Immature natural killer cell (primary cell): ENCODE measurements at regions not wholly inside any gene's neighbourhood (a gene's known extent, or its start where the extent isn't known, plus 50 kb on each side); places are given as distances from the start of the nearest gene placed in this dataset.
A peak's percentile ranks its signal among the peaks of the same experiment; 100 is the strongest.

Experiments used
- DNase-seq, 3 donors: peaks; one replicate each; pipeline ENCODE4 v3.0.0; 2022; ENCODE audit warnings: mixed read lengths in 1 of 3
- H3K27ac Mint-ChIP-seq, 6 donors: one replicate each; pipeline ENCODE4 v1.8.0; 2020; ENCODE audit warnings: mixed read lengths in 6 of 6, mild to moderate bottlenecking in 5 of 6, inconsistent platforms in 4 of 6, moderate library complexity in 3 of 6
- H3K27me3 Mint-ChIP-seq, 3 donors: one replicate each; pipeline ENCODE4 v1.8.0; 2020 to 2021; ENCODE audit warnings: low read depth in 3 of 3, mild to moderate bottlenecking in 3 of 3, mixed read lengths in 3 of 3, moderate library complexity in 3 of 3, inconsistent platforms in 1 of 3
- H3K36me3 Mint-ChIP-seq, 3 donors: one replicate each; pipeline ENCODE4 v1.8.0; 2020; ENCODE audit warnings: mixed read lengths in 3 of 3, inconsistent platforms in 2 of 3, mild to moderate bottlenecking in 2 of 3
- H3K4me1 Mint-ChIP-seq, 2 donors: one replicate each; pipeline ENCODE4 v1.8.0; 2020; ENCODE audit warnings: inconsistent platforms in 2 of 2, mild to moderate bottlenecking in 2 of 2, mixed read lengths in 2 of 2, moderate library complexity in 1 of 2
- H3K4me3 Mint-ChIP-seq, 5 donors: one replicate each; pipeline ENCODE4 v1.8.0; 2020; ENCODE audit warnings: mild to moderate bottlenecking in 5 of 5, mixed read lengths in 5 of 5, inconsistent platforms in 3 of 5, moderate library complexity in 3 of 5
- H3K9me3 Mint-ChIP-seq, 6 donors: one replicate each; pipeline ENCODE4 v1.8.0; 2020; ENCODE audit warnings: mild to moderate bottlenecking in 6 of 6, mixed read lengths in 6 of 6, inconsistent platforms in 4 of 6, moderate library complexity in 3 of 6

DNA sequence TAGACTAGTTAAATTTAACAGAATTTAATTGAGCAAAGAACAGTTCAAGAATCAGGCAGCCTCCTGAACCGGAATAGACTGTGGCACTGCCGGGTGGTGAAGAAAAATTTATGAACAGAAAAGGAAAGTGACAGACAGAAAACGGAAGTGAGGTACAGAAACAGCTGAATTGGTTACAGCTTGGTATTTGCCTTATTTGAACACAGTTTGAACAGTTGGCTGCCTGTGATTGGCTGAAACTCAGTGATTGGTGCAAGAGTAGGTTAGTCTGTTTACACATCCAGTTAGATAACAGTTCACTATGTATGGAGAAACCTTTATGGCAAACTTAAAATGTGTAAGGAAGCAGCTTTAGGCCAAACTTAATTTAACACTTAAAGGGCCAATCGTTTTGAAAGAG, 116.0 kb upstream of the CITED2 start:
- H3K9me3 Mint-ChIP-seq, result no peaks in the 10 kb centered on the region
- peaks cover 7 to 15% of the 10 kb centered on the region in 2 donors for H3K4me1 Mint-ChIP-seq
- DNase-seq, result peak; percentile 43 to 54 (median 43)
- peaks cover 0 to 7% (median 4%) of the 10 kb centered on the region in 3 donors for H3K27me3 Mint-ChIP-seq
- no peaks in the 10 kb centered on the region for H3K36me3 Mint-ChIP-seq
- H3K4me3 Mint-ChIP-seq, result peak overlapping the region in 2 of 5 donors; percentile 10 to 14
- H3K27ac Mint-ChIP-seq, result peak overlapping the region in 5 of 6 donors; percentile 12 to 71 (median 21)

DNA sequence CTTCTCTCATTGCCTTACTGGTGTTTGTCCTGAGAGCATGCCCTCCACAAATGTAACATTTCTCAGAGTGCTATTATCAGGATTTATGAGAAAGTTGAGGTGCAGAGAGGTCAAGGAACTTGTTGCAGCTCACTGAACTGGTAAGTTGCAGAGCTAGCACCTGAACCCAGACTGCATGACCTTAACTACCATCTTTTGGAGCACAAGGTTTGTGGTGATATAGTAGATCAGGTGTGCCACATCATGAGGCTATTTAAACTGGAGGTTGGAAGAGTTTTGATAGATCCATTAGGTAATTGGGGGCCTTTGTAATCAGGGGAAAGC, 112.0 kb upstream of the CITED2 start:
- DNase-seq, result no peak
- H3K27me3 Mint-ChIP-seq, result peaks cover 0 to 7% (median 6%) of the 10 kb centered on the region in 3 donors
- H3K4me3 Mint-ChIP-seq, result no peak overlapping the region
- peaks cover 7 to 15% of the 10 kb centered on the region in 2 donors for H3K4me1 Mint-ChIP-seq
- H3K27ac Mint-ChIP-seq, result no peak overlapping the region
- no peaks in the 10 kb centered on the region for H3K9me3 Mint-ChIP-seq
- no peaks in the 10 kb centered on the region for H3K36me3 Mint-ChIP-seq

GRCh38 chr6:139485742-139486475, 111.5 kb upstream of the CITED2 start:
- Mint-ChIP-seq H3K9me3 (no peaks in the 10 kb centered on the region), H3K27ac (no peak overlapping the region), H3K36me3 (no peaks in the 10 kb centered on the region), H3K4me3 (no peak overlapping the region), H3K4me1 (peaks cover 6 to 13% of the 10 kb centered on the region in 2 donors), H3K27me3 (peaks cover 0 to 7% (median 6%) of the 10 kb centered on the region in 3 donors)
- DNase-seq, result no peak

DNA sequence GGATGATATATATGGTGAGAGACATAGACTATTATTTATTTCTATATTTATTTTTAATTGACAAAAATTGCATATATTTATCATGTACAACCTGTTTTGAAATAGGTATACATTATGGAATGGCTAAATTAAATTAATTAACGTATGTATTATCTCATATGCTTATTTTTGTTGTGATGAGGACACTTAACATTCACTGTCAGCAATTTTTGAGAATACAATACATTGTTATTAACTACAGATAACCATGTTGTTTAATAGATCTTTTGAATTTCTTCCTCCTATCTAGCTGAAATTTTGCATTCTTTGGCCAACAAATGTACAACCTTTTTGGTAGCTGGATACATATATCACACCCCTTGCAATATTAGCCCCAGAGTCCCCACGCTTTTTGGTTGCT, 110.7 kb upstream of the CITED2 start:
- no peak overlapping the region for H3K27ac Mint-ChIP-seq
- peaks cover 0 to 6% (median 3%) of the 10 kb centered on the region in 3 donors for H3K27me3 Mint-ChIP-seq
- no peak overlapping the region for H3K4me3 Mint-ChIP-seq
- H3K36me3 Mint-ChIP-seq, result peaks cover 0 to 4% (median 0%) of the 10 kb centered on the region in 3 donors
- peaks cover under 1 to 6% of the 10 kb centered on the region in 2 donors for H3K4me1 Mint-ChIP-seq
- DNase-seq, result no peak
- no peaks in the 10 kb centered on the region for H3K9me3 Mint-ChIP-seq

GRCh38 chr6:139483079-139483478, 108.6 kb upstream of the CITED2 start:
- Mint-ChIP-seq H3K36me3 (peaks cover 0 to 5% (median 0%) of the 10 kb centered on the region in 3 donors), H3K4me1 (no peaks in the 10 kb centered on the region), H3K27me3 (peaks cover 0 to 3% (median 2%) of the 10 kb centered on the region in 3 donors), H3K9me3 (no peaks in the 10 kb centered on the region), H3K27ac (peak overlapping the region in 1 of 6 donors; percentile 60), H3K4me3 (no peak overlapping the region)
- no peak for DNase-seq

GRCh38 chr6:139482287-139482686, 107.8 kb upstream of the CITED2 start:
- H3K4me3 Mint-ChIP-seq, result no peak overlapping the region
- no peak for DNase-seq
- H3K4me1 Mint-ChIP-seq, result no peaks in the 10 kb centered on the region
- peaks cover 0 to 3% (median 2%) of the 10 kb centered on the region in 3 donors for H3K27me3 Mint-ChIP-seq
- H3K27ac Mint-ChIP-seq, result no peak overlapping the region
- no peaks in the 10 kb centered on the region for H3K9me3 Mint-ChIP-seq
- H3K36me3 Mint-ChIP-seq, result peaks cover 0 to 5% (median 0%) of the 10 kb centered on the region in 3 donors

- Mint-ChIP-seq H3K27ac (no peak overlapping the region), H3K4me3 (no peak overlapping the region), H3K4me1 (no peaks in the 10 kb centered on the region), H3K36me3 (peaks cover 0 to 5% (median 0%) of the 10 kb centered on the region in 3 donors), H3K27me3 (peaks cover 0 to 3% (median 2%) of the 10 kb centered on the region in 3 donors), H3K9me3 (no peaks in the 10 kb centered on the region)
- no peak for DNase-seq
Observed at GRCh38 chr6:139480356-139481165, 106.1 kb upstream of the CITED2 start.

DNA sequence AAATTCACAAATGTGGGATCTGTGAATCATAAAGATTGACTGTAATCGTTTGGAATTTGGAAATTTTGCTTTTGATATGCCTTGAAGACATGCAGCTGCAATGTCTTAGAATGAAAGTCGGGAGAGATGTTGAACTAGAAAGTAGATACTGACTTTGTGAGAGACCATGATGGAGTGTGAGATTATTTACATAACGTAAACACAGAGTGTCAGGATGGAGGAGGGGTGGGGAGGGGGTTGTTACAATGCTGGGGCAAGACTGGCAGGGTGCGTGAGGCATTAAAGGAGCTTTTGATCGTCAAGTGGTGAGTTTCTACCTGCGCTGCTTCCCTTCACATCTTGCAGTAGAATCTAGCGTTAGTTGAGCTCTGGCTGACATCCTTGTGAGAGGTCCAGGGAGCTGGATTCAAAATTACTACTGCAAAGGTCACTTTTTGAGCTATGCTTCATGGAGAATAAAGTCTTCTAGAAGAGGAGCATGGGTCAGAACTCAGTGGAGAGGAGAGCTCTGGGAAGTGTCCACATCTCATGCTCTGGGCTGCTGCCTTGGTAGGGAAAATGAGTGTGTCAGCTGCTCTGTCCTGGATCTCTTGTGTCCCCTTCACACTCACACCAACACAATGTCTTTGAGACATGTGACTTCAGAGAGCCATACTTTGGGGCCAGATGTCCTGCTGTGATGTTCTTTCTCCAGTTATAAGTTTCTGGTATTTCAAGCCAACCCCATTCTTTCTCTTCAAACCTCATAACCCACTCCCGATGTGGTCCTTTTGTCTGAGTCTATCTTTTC, 105.2 kb upstream of the CITED2 start:
- peaks cover 0 to 3% (median 2%) of the 10 kb centered on the region in 3 donors for H3K27me3 Mint-ChIP-seq
- H3K36me3 Mint-ChIP-seq, result peaks cover 0 to 5% (median 0%) of the 10 kb centered on the region in 3 donors
- no peak overlapping the region for H3K27ac Mint-ChIP-seq
- no peak overlapping the region for H3K4me3 Mint-ChIP-seq
- DNase-seq, result no peak
- no peaks in the 10 kb centered on the region for H3K9me3 Mint-ChIP-seq
- H3K4me1 Mint-ChIP-seq, result no peaks in the 10 kb centered on the region

GRCh38 chr6:139475646-139476045, 101.2 kb upstream of the CITED2 start:
- Mint-ChIP-seq H3K27ac (no peak overlapping the region), H3K4me1 (peaks cover 0 to 2% of the 10 kb centered on the region in 2 donors), H3K4me3 (no peak overlapping the region), H3K9me3 (no peaks in the 10 kb centered on the region), H3K27me3 (peaks cover 0 to 3% (median 0%) of the 10 kb centered on the region in 3 donors), H3K36me3 (peaks cover 0 to 5% (median 0%) of the 10 kb centered on the region in 3 donors)
- no peak for DNase-seq

GRCh38 chr6:139475241-139475640, 100.8 kb upstream of the CITED2 start:
- no peak for DNase-seq
- H3K9me3 Mint-ChIP-seq, result no peaks in the 10 kb centered on the region
- no peak overlapping the region for H3K27ac Mint-ChIP-seq
- peaks cover 0 to 2% of the 10 kb centered on the region in 2 donors for H3K4me1 Mint-ChIP-seq
- peaks cover 0 to 1% (median 0%) of the 10 kb centered on the region in 3 donors for H3K36me3 Mint-ChIP-seq
- no peak overlapping the region for H3K4me3 Mint-ChIP-seq
- peaks cover 0 to 3% (median 0%) of the 10 kb centered on the region in 3 donors for H3K27me3 Mint-ChIP-seq

- Mint-ChIP-seq H3K27me3 (peaks cover 0 to 3% (median 0%) of the 10 kb centered on the region in 3 donors), H3K4me1 (peaks cover 0 to 2% of the 10 kb centered on the region in 2 donors), H3K27ac (no peak overlapping the region), H3K4me3 (no peak overlapping the region), H3K9me3 (no peaks in the 10 kb centered on the region), H3K36me3 (no peaks in the 10 kb centered on the region)
- no peak for DNase-seq
Observed at GRCh38 chr6:139474145-139475108, 100.0 kb upstream of the CITED2 start.

DNA sequence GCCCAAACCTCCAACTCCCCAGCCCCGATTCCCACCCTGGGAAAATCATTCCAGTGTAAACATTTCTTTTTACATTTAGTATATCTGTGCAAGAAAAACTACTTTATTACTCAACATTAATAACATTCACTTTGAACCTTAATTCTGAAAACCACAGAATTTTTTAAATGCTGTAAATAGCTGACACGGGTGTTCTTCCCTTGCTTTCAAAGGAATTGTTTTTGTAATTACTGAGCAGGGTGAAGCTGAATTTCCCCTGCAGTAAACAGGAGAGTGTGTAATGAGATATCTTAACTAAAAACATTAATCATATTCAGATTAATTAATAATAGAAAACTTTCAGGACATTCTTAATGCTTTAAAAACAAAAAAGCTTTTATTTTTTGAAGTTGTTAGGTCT, 99.3 kb upstream of the CITED2 start:
- H3K4me3 Mint-ChIP-seq, result no peak overlapping the region
- no peaks in the 10 kb centered on the region for H3K27me3 Mint-ChIP-seq
- peaks cover 0 to 2% of the 10 kb centered on the region in 2 donors for H3K4me1 Mint-ChIP-seq
- no peaks in the 10 kb centered on the region for H3K36me3 Mint-ChIP-seq
- H3K9me3 Mint-ChIP-seq, result no peaks in the 10 kb centered on the region
- H3K27ac Mint-ChIP-seq, result no peak overlapping the region
- DNase-seq, result no peak

DNA sequence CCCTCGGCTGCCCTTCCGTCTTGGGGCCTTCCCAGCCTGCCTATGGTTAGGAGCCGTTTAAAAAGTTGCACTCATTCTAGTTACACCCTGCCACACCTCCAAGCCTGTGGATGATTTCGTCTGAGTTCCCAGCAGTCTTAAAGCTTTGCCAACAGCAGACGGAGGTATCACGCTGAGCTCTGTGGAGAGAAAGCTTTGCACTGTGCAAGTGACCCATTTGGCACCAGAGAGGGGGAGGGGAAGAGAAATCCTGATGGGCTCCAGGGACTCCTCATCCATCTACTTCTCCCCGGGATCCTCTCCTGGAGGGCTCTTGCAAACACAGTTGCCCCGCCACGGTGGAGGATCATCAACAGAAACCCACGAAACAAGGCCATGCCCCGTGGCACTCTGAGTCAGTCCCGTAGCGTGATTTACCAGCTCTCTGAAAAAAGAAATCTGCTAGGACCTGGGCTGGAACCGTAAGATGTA, 98.8 kb upstream of the CITED2 start:
- H3K27ac Mint-ChIP-seq, result no peak overlapping the region
- H3K4me1 Mint-ChIP-seq, result peaks cover 0 to 2% of the 10 kb centered on the region in 2 donors
- DNase-seq, result no peak
- no peaks in the 10 kb centered on the region for H3K27me3 Mint-ChIP-seq
- no peaks in the 10 kb centered on the region for H3K9me3 Mint-ChIP-seq
- H3K36me3 Mint-ChIP-seq, result no peaks in the 10 kb centered on the region
- H3K4me3 Mint-ChIP-seq, result peak overlapping the region in 1 of 5 donors; percentile 11
